Duodenal mucosa (tissue), 2 donors: ENCODE measurements at regions not wholly inside any gene's neighbourhood (a gene's known extent, or its start where the extent isn't known, plus 50 kb on each side); places are given as distances from the start of the nearest gene placed in this dataset.

Experiments used
- H3K27ac ChIP-seq: one replicate; pipeline ENCODE4 v1.7.0; 2013; ENCODE audit warnings: low read depth, low read length
- H3K27me3 ChIP-seq, 2 donors: one replicate each; pipeline ENCODE4 v1.7.0; 2013; ENCODE audit warnings: low read length in 2 of 2, control low read depth in 1 of 2; ENCODE audit not compliant: insufficient read depth in 2 of 2, control insufficient read depth in 1 of 2
- H3K36me3 ChIP-seq, 2 donors: one replicate each; pipeline ENCODE4 v1.7.0; 2013; ENCODE audit warnings: low read length in 2 of 2, control low read depth in 1 of 2; ENCODE audit not compliant: insufficient read depth in 2 of 2, control insufficient read depth in 1 of 2
- H3K4me1 ChIP-seq, 2 donors: one replicate each; pipeline ENCODE4 v1.7.0; 2013; ENCODE audit warnings: low read length in 2 of 2, control low read depth in 1 of 2; ENCODE audit not compliant: insufficient read depth in 2 of 2, control insufficient read depth in 1 of 2
- H3K4me3 ChIP-seq, 2 donors: one replicate each; pipeline ENCODE4 v1.7.0; 2013; ENCODE audit warnings: low read length in 2 of 2, low read depth in 1 of 2
- H3K9ac ChIP-seq, 2 donors: one replicate each; pipeline ENCODE4 v1.7.0; 2013; ENCODE audit warnings: low read length in 2 of 2, low read depth in 1 of 2
- H3K9me3 ChIP-seq, 2 donors: one replicate each; pipeline ENCODE4 v1.7.0; 2013; ENCODE audit warnings: low read length in 2 of 2, control low read depth in 1 of 2; ENCODE audit not compliant: control insufficient read depth in 1 of 2

- peaks cover 0 to 6% of the 10 kb centered on the region in 2 donors for H3K9me3 ChIP-seq
- no peak overlapping the region for H3K9ac ChIP-seq
- no peak overlapping the region for H3K27ac ChIP-seq
- no peak overlapping the region for H3K4me3 ChIP-seq
- no peaks in the 10 kb centered on the region for H3K4me1 ChIP-seq
- no peaks in the 10 kb centered on the region for H3K36me3 ChIP-seq
- H3K27me3 ChIP-seq: no peaks in the 10 kb centered on the region
Observed at GRCh38 chr1:87219141-87219540, 109.5 kb upstream of the LMO4 start.

DNA sequence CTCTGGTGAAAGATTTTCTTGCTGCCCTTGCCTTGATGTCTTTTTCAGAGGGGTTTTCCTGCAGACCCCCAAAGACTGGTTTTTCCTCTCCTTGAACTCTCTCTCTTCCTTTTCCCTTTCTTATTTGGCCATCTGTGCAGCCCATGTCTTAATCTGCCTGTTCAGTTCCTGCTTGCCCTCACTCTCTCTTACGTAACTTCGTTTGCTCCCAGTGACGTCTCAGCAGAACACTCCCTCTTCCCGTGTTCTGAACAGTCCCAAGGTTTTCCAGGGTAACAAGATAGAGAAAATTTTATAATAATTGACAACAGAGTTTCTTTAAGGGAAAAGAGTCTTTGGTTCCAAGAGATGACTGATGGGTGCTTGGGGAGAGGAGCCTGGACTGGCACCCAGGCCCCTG lies 109.1 kb upstream of the LMO4 start:
- Histone ChIP-seq H3K9me3 (peaks cover 0 to 6% of the 10 kb centered on the region in 2 donors), H3K9ac (no peak overlapping the region), H3K27me3 (no peaks in the 10 kb centered on the region), H3K4me3 (no peak overlapping the region), H3K27ac (no peak overlapping the region), H3K4me1 (no peaks in the 10 kb centered on the region), H3K36me3 (no peaks in the 10 kb centered on the region)

GRCh38 chr1:87220993-87221392 lies 107.7 kb upstream of the LMO4 start:
- H3K36me3 ChIP-seq: no peaks in the 10 kb centered on the region
- H3K4me1 ChIP-seq: peaks cover 2% of the 10 kb centered on the region in 2 donors
- no peaks in the 10 kb centered on the region for H3K9me3 ChIP-seq
- no peak overlapping the region for H3K27ac ChIP-seq
- no peak overlapping the region for H3K4me3 ChIP-seq
- H3K9ac ChIP-seq: no peak overlapping the region
- H3K27me3 ChIP-seq: no peaks in the 10 kb centered on the region

- peaks cover 3 to 7% of the 10 kb centered on the region in 2 donors for H3K4me1 ChIP-seq
- H3K9ac ChIP-seq: no peak overlapping the region
- no peak overlapping the region for H3K27ac ChIP-seq
- no peaks in the 10 kb centered on the region for H3K36me3 ChIP-seq
- no peaks in the 10 kb centered on the region for H3K27me3 ChIP-seq
- no peaks in the 10 kb centered on the region for H3K9me3 ChIP-seq
- H3K4me3 ChIP-seq: no peak overlapping the region
Observed at GRCh38 chr1:87224201-87224600, 104.5 kb upstream of the LMO4 start.

DNA sequence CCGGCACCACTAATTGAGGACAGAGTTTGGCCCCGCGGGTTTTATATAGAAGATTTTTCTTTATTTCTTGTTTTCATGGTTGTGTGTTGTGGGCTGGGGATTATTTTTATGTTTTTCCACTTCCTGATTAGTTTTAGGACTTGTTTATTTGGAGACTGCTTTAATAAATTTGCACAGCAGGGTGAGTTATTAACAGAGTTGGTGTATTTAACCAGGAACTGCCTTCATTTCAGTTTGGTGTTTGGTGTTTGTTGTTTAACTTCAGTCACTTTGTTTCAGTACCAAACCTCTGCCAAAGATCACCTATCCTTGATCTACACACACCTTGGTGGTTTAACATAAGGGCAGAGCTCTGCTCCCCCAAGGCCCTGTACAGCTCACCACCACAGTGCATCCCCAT lies 103.5 kb upstream of the LMO4 start:
- H3K9ac ChIP-seq: no peak overlapping the region
- H3K27me3 ChIP-seq: no peaks in the 10 kb centered on the region
- H3K4me1 ChIP-seq: peaks cover 3 to 7% of the 10 kb centered on the region in 2 donors
- no peaks in the 10 kb centered on the region for H3K36me3 ChIP-seq
- H3K9me3 ChIP-seq: no peaks in the 10 kb centered on the region
- no peak overlapping the region for H3K4me3 ChIP-seq
- H3K27ac ChIP-seq: no peak overlapping the region

DNA sequence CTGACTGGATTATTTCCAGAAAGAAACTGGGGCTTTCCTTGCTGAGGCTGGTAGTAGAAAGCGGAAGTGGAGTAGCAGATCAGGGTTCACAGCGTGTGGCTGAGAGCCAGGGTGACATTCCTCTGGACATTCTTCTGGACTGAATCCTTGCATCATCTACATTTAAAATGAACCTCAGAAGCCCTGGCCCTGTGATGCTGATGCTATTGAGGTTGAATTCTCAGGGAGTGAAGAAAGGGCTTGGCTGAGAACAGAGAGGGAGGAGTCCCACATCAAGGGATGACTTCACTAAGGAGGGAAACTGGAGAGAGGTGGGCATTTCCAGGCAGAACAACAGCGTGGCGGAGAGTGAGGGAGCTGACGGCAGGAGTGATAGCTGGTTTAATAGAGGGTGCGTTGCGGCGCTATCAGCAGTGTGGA lies 102.3 kb upstream of the LMO4 start:
- Histone ChIP-seq H3K27ac (no peak overlapping the region), H3K4me3 (no peak overlapping the region), H3K9ac (no peak overlapping the region), H3K27me3 (no peaks in the 10 kb centered on the region), H3K9me3 (no peaks in the 10 kb centered on the region), H3K36me3 (no peaks in the 10 kb centered on the region), H3K4me1 (peaks cover 3 to 7% of the 10 kb centered on the region in 2 donors)

- Histone ChIP-seq H3K4me3 (no peak overlapping the region), H3K9ac (no peak overlapping the region), H3K27me3 (no peaks in the 10 kb centered on the region), H3K27ac (no peak overlapping the region), H3K9me3 (no peaks in the 10 kb centered on the region), H3K36me3 (no peaks in the 10 kb centered on the region), H3K4me1 (peaks cover 3 to 7% of the 10 kb centered on the region in 2 donors)
Observed at GRCh38 chr1:87227651-87228050, 101.0 kb upstream of the LMO4 start.

DNA sequence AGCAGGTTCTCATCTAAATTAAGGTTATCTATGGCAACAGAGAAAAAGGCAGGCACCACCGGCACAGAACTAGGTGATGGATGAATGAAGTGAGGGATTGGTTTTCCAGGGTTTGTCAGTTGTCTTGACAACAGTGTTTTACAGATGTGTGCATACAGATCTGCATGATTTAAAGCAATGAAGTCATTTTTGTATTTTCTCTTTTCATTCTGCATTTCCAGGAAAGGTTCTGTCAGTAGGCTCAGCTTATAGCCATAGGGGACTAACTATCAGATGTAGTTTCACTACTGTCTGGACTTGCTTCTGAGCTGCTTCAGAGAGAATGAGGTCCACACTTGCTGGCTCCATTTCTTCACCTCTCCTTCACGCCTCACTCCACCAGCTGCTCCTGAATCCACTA lies 98.2 kb upstream of the LMO4 start:
- H3K27ac ChIP-seq: no peak overlapping the region
- H3K4me1 ChIP-seq: peaks cover 3 to 7% of the 10 kb centered on the region in 2 donors
- H3K4me3 ChIP-seq: no peak overlapping the region
- H3K9me3 ChIP-seq: no peaks in the 10 kb centered on the region
- no peaks in the 10 kb centered on the region for H3K36me3 ChIP-seq
- peaks cover 0 to 8% of the 10 kb centered on the region in 2 donors for H3K27me3 ChIP-seq
- H3K9ac ChIP-seq: no peak overlapping the region

GRCh38 chr1:87231703-87232367 lies 96.8 kb upstream of the LMO4 start:
- Histone ChIP-seq H3K36me3 (no peaks in the 10 kb centered on the region), H3K27ac (no peak overlapping the region), H3K27me3 (peaks cover 0 to 8% of the 10 kb centered on the region in 2 donors), H3K4me3 (no peak overlapping the region), H3K9me3 (no peaks in the 10 kb centered on the region), H3K4me1 (no peaks in the 10 kb centered on the region), H3K9ac (no peak overlapping the region)

DNA sequence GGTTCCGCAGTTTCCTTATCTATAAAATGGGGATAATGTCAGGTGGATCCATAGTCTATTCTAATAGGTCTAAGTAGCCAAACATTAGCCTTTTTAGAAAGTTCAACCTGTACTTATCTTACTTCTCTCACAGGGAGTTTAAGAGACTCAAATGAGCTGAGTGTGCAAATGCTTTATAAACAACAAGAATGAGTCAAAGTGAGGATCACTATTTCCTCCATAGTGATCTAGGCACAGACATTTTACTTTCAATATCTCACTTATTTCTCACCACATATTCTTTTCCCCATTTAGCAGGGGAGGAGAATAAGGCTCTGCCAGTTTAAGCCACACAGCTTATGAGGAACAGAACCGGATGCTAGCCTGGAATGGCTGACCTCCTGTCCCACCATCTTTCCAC lies 92.1 kb upstream of the LMO4 start:
- H3K9me3 ChIP-seq: no peaks in the 10 kb centered on the region
- H3K4me3 ChIP-seq: no peak overlapping the region
- no peaks in the 10 kb centered on the region for H3K36me3 ChIP-seq
- H3K27me3 ChIP-seq: peaks cover 0 to 11% of the 10 kb centered on the region in 2 donors
- H3K4me1 ChIP-seq: no peaks in the 10 kb centered on the region
- no peak overlapping the region for H3K27ac ChIP-seq
- H3K9ac ChIP-seq: no peak overlapping the region
